Thyroid gland (tissue), 4 donors: ENCODE measurements at regions not wholly inside any gene's neighbourhood (a gene's known extent, or its start where the extent isn't known, plus 50 kb on each side); places are given as distances from the start of the nearest gene placed in this dataset.

ENCODE experiments used
- CTCF ChIP-seq, 6 experiments: fragments of 200-600 bp in 3 of 6; fragments of 450-650 bp in 3 of 6; sonication (generic) in 3 of 6; IDR thresholded peaks; one replicate each; pipeline ENCODE4 v1.5.1; 2016 to 2019; ENCODE audit warnings: antibody characterized with exemption in 6 of 6, mild to moderate bottlenecking in 2 of 6, inconsistent platforms in 1 of 6, moderate library complexity in 1 of 6
- POLR2A ChIP-seq, 2 donors: fragments of 450-650 bp; IDR thresholded peaks; one replicate each; pipeline ENCODE4 v1.6.1; 2017; ENCODE audit warnings: antibody characterized with exemption in 2 of 2, mild to moderate bottlenecking in 2 of 2, moderate library complexity in 1 of 2

GRCh38 chr4:111070390-111070789 lies 447.5 kb upstream of the PITX2 start:
- TF ChIP-seq CTCF (IDR thresholded peaks at IDR 0.05) (no peak), POLR2A (IDR thresholded peaks at IDR 0.05) (no peak)
